GM21390 (cell line): ENCODE measurements at regions not wholly inside any gene's neighbourhood (a gene's known extent, or its start where the extent isn't known, plus 50 kb on each side); places are given as distances from the start of the nearest gene placed in this dataset.

ENCODE experiments used
- ATAC-seq: cut with Tn5 transposase; IDR thresholded peaks from one replicate; pipeline ENCODE4 v1.9.1; 2021; ENCODE audit not compliant: unreplicated experiment

- ATAC-seq, result no peak
Observed at GRCh38 chr13:67877031-67877430, 646.9 kb upstream of the PCDH9 start.

DNA sequence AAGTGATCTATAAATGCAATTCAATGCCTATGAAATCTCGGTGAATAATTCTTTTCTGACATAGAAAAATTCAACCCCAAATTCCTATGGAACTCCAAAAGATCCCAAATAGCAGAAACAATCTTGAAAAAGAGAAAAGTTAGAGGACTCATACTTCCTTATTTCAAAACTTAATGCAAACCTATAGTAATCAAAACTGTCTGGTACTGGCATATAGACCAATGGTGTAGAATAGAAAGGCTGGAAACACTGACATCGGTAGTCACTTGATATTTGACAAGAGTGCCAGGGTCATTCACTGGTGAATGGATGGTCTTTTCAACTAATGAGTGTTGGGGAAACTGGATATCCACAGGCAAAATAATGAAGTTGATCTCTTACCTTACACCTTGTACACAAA, 637.1 kb upstream of the PCDH9 start:
- no peak for ATAC-seq

GRCh38 chr13:67860315-67860714, 630.2 kb upstream of the PCDH9 start:
- no peak for ATAC-seq

- ATAC-seq, result no peak
Observed at GRCh38 chr13:67859904-67860303, 629.8 kb upstream of the PCDH9 start.

- ATAC-seq, result no peak
Observed at GRCh38 chr13:67857581-67858310, 627.6 kb upstream of the PCDH9 start.

DNA sequence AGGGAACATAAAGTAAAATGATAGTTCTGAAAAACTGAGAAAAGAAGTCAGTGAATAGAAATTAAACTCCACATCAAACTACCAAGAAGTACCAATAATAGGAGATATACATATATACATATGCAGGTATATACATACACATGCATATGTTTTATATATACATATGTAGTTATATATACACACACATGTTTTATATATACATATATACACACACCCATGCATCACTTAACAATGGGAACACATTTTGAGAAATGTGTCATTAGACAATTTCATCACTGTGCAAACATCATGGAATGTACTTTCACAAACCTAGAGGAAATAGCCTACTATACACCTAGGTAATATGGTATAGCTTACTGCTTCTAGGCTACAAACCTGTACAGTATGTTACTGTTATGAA, 626.8 kb upstream of the PCDH9 start:
- no peak for ATAC-seq

DNA sequence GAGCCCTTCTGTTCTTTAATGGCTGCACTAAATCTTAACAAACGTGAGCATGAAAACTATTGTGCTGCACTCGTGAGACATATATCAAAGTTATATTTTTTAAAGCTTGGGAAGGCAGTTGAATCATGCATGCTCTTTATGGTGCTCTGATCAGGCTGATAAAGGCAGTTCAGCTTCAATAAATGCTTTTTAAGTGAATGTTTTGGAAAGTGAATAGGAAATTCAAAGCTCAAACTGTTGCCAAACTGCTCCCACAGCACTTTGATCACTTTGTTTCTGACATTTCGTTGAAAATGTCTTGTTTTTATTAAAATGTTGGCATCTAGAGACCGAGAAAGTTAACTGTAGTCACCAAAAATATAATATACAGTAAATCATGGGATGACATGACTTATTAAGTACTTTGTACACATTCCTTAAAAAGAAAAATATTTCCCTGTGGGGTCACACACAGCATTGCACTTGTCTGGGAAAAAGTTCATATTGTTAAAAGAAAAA, 625.7 kb upstream of the PCDH9 start:
- no peak for ATAC-seq

DNA sequence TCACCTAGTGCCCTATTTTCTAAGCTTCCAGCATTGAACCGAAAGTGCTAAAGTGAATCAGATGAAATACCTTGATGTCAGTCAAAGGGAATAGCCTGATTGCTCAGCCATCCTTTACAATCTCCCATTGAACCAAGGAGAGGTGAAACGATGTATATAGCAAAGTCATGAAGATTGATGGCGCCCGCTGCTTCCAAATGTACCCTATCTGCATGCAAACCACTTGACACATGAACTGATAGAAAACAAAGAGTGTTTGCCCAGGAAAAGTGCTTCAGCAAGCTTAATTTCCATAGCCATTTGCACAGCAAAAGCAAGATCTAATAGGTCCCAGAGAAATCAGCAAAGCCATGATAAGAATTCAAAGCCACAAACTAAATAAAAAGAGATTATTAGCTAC, 624.9 kb upstream of the PCDH9 start:
- ATAC-seq, result no peak

DNA sequence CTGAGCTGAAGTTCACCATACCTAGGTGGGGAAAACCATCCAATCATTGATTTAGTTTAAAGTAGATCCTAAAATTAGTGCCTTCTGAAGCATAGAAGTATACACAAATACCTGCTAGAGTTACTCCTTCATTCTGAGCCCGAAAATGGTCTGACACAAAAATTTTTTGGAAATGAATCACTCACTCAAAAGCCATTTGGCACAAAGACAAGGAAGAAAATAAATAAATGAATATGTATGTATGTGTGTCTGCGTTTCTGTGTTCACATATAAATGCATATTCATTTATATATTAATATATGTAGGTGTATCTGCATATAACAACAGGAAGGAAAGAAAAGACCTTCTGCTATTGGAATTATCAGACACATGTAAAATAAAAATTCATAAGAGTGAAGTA, 614.4 kb upstream of the PCDH9 start:
- ATAC-seq, result no peak

- ATAC-seq, result no peak
Observed at GRCh38 chr13:67841071-67841470, 610.9 kb upstream of the PCDH9 start.

- ATAC-seq, result no peak
Observed at GRCh38 chr13:67833564-67833963, 603.4 kb upstream of the PCDH9 start.

- ATAC-seq, result no peak
Observed at GRCh38 chr13:67829641-67830040, 599.5 kb upstream of the PCDH9 start.

DNA sequence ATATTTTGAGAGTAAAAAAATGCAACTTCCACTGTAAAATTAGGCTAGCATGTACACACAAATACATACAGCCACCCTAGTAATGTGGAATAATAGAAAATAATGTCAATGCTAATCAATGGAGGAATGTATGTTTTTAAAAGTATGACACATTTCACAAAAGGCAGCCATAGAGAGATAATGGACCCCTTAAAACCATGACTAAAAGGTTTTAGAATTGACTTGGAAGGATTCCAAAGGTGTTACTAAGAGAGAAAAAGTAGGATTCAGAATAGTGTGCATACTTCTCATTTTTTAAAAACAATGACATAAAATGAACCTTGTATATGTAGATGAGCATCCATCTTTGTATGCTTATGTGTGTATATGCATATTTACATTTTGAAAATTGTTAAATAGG, 597.9 kb upstream of the PCDH9 start:
- no peak for ATAC-seq

- no peak for ATAC-seq
Observed at GRCh38 chr13:67821606-67822005, 591.5 kb upstream of the PCDH9 start.

DNA sequence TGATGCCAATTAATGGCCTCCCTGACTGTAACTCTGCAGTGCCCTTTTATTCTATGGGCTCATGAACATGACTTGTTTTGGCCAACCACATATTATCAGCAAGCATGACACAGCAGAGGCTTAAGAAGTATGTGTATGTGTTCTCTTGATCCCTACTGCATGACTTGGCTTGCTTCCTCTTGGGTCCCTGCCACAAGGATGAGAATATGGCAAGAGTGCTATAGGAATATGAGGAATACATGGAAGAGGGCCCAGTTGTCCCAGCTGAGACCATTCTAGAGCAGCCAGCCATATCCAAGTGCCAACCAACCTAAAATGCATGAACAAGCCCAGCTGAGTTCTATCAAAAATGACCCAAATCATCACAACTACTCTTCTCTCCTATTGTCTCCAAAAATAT, 576.7 kb upstream of the PCDH9 start:
- no peak for ATAC-seq

GRCh38 chr13:67803118-67803517, 573.0 kb upstream of the PCDH9 start:
- no peak for ATAC-seq

DNA sequence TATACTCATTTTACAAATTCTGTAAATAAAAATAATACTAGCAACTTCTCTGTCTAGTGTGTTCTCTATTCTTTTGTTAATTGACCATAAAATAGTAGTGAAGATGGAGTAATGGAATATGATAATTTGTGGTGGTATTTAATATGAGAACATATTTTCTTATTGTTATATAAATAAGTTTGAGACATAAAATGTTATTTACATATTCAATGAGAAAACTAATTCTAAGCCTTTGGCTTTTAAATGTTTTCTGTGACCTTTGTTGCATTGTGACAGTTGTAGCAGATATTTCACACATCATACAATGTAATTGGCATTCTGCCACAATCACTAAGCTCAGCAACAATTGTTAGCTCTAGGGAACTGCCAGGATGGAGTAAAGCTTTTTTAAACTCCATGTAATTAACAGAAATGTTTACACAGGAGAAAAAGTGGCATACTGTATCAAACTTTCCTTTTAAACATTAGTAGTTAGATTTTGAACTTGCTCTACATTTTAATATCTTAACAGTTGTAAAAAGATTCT, 562.1 kb upstream of the PCDH9 start:
- ATAC-seq, result no peak

DNA sequence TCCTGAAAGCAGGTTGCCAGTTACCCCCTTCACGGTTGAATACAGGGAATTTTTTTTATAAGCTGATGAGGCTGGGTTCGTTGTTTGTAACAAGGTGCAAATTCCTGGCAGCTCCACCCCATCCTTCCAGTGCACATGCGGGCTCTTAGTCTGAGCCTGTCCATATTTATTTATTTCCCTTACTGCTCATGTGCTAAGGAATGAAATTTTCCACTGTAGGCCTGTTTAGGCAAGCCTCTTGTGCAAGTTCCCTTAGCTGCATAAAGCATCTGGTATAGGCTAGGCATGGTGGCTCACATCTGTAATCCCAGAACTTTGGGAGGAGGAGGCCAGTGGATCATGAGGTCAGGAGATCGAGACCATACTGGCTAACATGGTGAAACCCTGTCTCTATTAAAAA, 560.9 kb upstream of the PCDH9 start:
- ATAC-seq, result no peak

DNA sequence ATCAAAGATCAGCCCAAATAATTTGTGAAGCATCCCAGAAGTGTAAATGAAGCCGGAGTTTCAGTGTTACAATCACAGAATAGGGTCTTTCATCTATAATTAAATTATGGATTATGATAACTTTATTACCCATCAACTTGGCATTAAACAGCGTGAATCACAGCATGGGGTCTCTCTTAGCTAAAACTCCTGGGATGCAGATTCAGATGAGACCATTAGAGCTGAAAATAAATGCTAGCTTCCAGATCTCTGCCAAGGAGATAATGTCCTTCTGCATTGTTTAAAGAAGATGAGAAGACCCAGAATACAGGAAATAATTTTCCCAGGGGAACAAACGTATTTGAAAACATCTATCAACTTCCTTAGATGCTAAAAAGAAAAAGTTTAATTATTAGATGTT, 546.0 kb upstream of the PCDH9 start:
- ATAC-seq, result no peak

- no peak for ATAC-seq
Observed at GRCh38 chr13:67775359-67775758, 545.2 kb upstream of the PCDH9 start.

DNA sequence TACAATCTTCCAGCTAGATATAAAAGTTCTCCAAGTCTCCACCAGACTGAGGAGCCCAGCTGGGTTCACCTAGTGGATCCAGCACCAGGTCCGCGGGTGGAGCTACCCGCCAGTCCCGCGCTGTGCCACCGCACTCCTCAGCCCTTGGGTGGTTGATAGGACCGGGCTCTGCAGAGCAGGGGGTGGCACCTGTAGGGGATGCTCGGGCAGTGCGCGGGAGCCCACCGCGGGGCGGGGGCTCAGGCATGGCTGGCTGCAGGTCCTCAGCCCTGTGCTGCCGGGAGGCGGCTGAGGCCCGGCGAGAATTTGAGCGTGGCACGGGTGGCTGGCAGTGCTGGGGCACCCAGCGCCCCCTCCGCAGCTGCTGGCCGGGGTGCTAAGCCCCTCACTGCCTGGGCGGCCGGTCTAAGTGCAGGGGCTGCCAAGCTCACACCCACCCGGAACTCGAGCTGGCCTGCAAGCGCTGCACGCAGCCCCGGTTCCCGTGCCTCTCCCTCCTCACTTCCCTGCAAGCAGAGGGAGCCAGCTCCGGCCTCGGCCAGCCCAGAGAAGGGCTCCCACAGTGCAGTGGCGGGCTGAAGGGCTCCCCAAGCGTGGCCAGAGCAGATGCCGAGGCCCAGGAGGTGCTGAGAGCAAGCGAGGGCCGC, 542.8 kb upstream of the PCDH9 start:
- ATAC-seq, result no peak

DNA sequence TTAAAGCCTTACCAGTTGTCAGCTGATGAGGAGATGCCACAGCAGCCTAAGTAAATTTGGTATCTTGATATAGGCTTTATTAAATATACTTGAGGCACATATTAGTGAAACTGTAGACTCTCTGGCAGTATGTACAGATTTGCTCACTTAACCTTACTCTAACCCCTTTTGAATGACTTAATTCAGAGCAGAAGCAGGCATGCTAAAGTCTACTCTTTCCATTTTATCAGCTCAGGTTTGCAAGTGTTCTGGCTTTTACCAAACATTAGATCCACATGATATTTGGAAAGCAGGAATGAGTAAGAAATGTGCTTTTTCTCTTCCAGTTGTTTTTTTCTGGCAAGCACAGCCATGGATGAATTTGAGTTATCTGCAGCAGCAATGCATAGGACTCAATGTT, 541.0 kb upstream of the PCDH9 start:
- no peak for ATAC-seq

DNA sequence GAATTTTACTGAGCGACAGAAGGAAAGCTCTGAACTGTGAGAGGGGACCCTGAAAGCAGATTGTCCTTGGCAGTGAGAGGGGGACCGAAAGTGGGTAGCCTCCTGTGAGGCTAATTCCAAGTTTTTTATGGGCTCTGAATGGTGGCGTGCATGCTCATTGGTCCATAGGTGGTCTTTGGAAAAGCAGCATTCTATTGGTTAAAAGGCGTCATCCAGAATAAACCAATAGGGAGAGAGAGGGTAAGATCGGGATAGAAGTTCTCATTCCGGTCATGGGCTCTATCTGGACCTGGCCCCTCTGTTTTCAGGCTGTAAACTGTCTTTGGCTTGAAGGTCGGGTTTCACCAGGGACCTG, 539.8 kb upstream of the PCDH9 start:
- no peak for ATAC-seq
